Ishikawa (cell line): ENCODE measurements at regions not wholly inside any gene's neighbourhood (a gene's known extent, or its start where the extent isn't known, plus 50 kb on each side); places are given as distances from the start of the nearest gene placed in this dataset.

Source experiments
- CEBPB ChIP-seq: IDR thresholded peaks from 2 replicates; pipeline ENCODE4 v1.6.1; 2012
- NFIC ChIP-seq: IDR thresholded peaks from 2 replicates; pipeline ENCODE4 v1.6.1; 2012

GRCh38 chr2:38477006-38477405 is 99.9 kb upstream of the ATL2 start:
- no peak for TF ChIP-seq NFIC
- TF ChIP-seq CEBPB, result no peak
